H1 (cell line): ENCODE measurements at regions not wholly inside any gene's neighbourhood (a gene's known extent, or its start where the extent isn't known, plus 50 kb on each side); places are given as distances from the start of the nearest gene placed in this dataset.

ENCODE experiments used
- BRCA1 ChIP-seq: IDR thresholded peaks from 2 replicates; pipeline ENCODE4 v1.6.1; 2012; ENCODE audit warnings: low read depth, low read length, improper control_type of control experiment
- CEBPB ChIP-seq: IDR thresholded peaks from 2 replicates; pipeline ENCODE4 v1.6.1; 2012; ENCODE audit warnings: low read depth, low read length
- CHD1 ChIP-seq: IDR thresholded peaks from 2 replicates; pipeline ENCODE4 v1.6.1; 2012; ENCODE audit warnings: low read depth, low read length, improper control_type of control experiment
- CHD2 ChIP-seq: IDR thresholded peaks from 2 replicates; pipeline ENCODE4 v1.6.1; 2012; ENCODE audit warnings: low read length, improper control_type of control experiment
- CTCF ChIP-seq, 3 experiments: IDR thresholded peaks; 1 replicate in 2 of 3; 2 replicates in 1 of 3; pipeline versions ENCODE4 v1.5.1 to v1.6.1; 2011; ENCODE audit warnings: low read length in 3 of 3, mild to moderate bottlenecking in 3 of 3, inconsistent platforms in 2 of 3, low read depth in 1 of 3, moderate library complexity in 1 of 3; ENCODE audit not compliant: insufficient read depth in 1 of 3; ENCODE audit errors: control extremely low read depth in 1 of 3
- EP300 ChIP-seq, 2 experiments: IDR thresholded peaks; 1 replicate in 1 of 2; 2 replicates in 1 of 2; pipeline ENCODE4 v1.6.1; 2011 to 2012; ENCODE audit warnings: low read depth in 2 of 2, low read length in 2 of 2, mild to moderate bottlenecking in 2 of 2, borderline replicate concordance in 1 of 2, inconsistent platforms in 1 of 2, moderate library complexity in 1 of 2
- GABPA ChIP-seq: IDR thresholded peaks from 2 replicates; pipeline ENCODE4 v1.6.1; 2011; ENCODE audit warnings: mild to moderate bottlenecking, low read length, moderate library complexity, borderline replicate concordance; ENCODE audit not compliant: insufficient read depth
- PHF8 ChIP-seq: fragments of 200-600 bp; sonication (generic); conservative IDR thresholded peaks from 2 replicates; pipeline ENCODE4 v1.7.1; 2012; ENCODE audit warnings: low read depth, mild to moderate bottlenecking, inconsistent platforms, low read length, moderate library complexity
- POLR2A ChIP-seq, 2 experiments: IDR thresholded peaks; 1 replicate in 1 of 2; 2 replicates in 1 of 2; pipeline ENCODE4 v1.6.1; 2011; ENCODE audit warnings: low read depth in 2 of 2, low read length in 2 of 2, mild to moderate bottlenecking in 2 of 2; ENCODE audit errors: control extremely low read depth in 1 of 2
- SIX5 ChIP-seq: IDR thresholded peaks from 2 replicates; pipeline ENCODE4 v1.6.1; 2011; ENCODE audit warnings: mild to moderate bottlenecking, low read depth, low read length
- TBP ChIP-seq: IDR thresholded peaks from 2 replicates; pipeline ENCODE4 v1.6.1; 2011; ENCODE audit warnings: low read depth, low read length, improper control_type of control experiment

- TF ChIP-seq EP300 (IDR thresholded peaks at IDR 0.05; ENCODE audit: borderline replicate concordance in 1 of 2, low read depth in 2 of 2, low read length in 2 of 2): no peak
- no peak for TF ChIP-seq SIX5
- no peak for TF ChIP-seq POLR2A (IDR thresholded peaks at IDR 0.05; ENCODE audit: control extremely low read depth in 1 of 2, low read depth in 2 of 2, low read length in 2 of 2)
- TF ChIP-seq CTCF (IDR thresholded peaks at IDR 0.05; ENCODE audit: control extremely low read depth in 1 of 3, insufficient read depth in 1 of 3, low read depth in 1 of 3, low read length in 3 of 3): no peak
- TF ChIP-seq CHD1: no peak
- TF ChIP-seq CHD2: no peak
- no peak for TF ChIP-seq PHF8
- no peak for TF ChIP-seq TBP
- no peak for TF ChIP-seq CEBPB
- TF ChIP-seq BRCA1: no peak
- TF ChIP-seq GABPA: no peak
Measured at GRCh38 chr4:101724093-101724492, 66.4 kb upstream of the BANK1 start.
